ENCODE measurements at regions not wholly inside any gene's neighbourhood (a gene's known extent, or its start where the extent isn't known, plus 50 kb on each side); places are given as distances from the start of the nearest gene placed in this dataset.
A peak's percentile ranks its signal among the peaks of the same experiment; 100 is the strongest.

- peak; percentile 37 for DNase-seq (ENCODE audit: low read depth, low spot score)
- POLR2A ChIA-PET, result no interaction called here
- Histone ChIP-seq H3K27ac (ENCODE audit: low read depth, low read length) (peak overlapping the region; percentile 65), H3K27me3 (ENCODE audit: control insufficient read depth, insufficient read depth, low read length) (no peaks in the 10 kb centered on the region), H3K4me3 (ENCODE audit: low read depth, low read length) (no peak overlapping the region), H3K9me3 (ENCODE audit: control insufficient read depth, insufficient read depth, low read length) (peaks cover 58% of the 10 kb centered on the region)
- TF ChIP-seq CTCF (IDR thresholded peaks at IDR 0.05; ENCODE audit: low read depth, low read length), result no peak
- CTCF ChIA-PET, result no interaction called here
These were observed 390.1 kb downstream of the CTTN start for GRCh38 chr11:70788248-70789022.

- DNase-seq (ENCODE audit: low read depth, low spot score), result no peak
- no peak for TF ChIP-seq CTCF (IDR thresholded peaks at IDR 0.05; ENCODE audit: low read depth, low read length)
- Histone ChIP-seq H3K27ac (ENCODE audit: low read depth, low read length) (no peak overlapping the region), H3K4me3 (ENCODE audit: low read depth, low read length) (no peak overlapping the region), H3K27me3 (ENCODE audit: control insufficient read depth, insufficient read depth, low read length) (no peaks in the 10 kb centered on the region), H3K9me3 (ENCODE audit: control insufficient read depth, insufficient read depth, low read length) (peaks cover 46% of the 10 kb centered on the region)
- ChIA-PET CTCF (no interaction called here), POLR2A (no interaction called here)
These were observed 392.5 kb downstream of the CTTN start for GRCh38 chr11:70790671-70791300.

GRCh38 chr11:70796648-70797227 lies 398.4 kb downstream of the CTTN start:
- no peak overlapping the region for H3K27ac ChIP-seq (ENCODE audit: low read depth, low read length)
- DNase-seq (ENCODE audit: low read depth, low spot score), result no peak
- no peaks in the 10 kb centered on the region for H3K27me3 ChIP-seq (ENCODE audit: control insufficient read depth, insufficient read depth, low read length)
- no peak overlapping the region for H3K4me3 ChIP-seq (ENCODE audit: low read depth, low read length)
- ChIA-PET POLR2A (no interaction called here), CTCF (no interaction called here)
- no peak for TF ChIP-seq CTCF (IDR thresholded peaks at IDR 0.05; ENCODE audit: low read depth, low read length)
- H3K9me3 ChIP-seq (ENCODE audit: control insufficient read depth, insufficient read depth, low read length), result peaks cover 63% of the 10 kb centered on the region

GRCh38 chr11:70798296-70798695 lies 400.0 kb downstream of the CTTN start:
- ChIA-PET CTCF (no interaction called here), POLR2A (no interaction called here)
- H3K9me3 ChIP-seq (ENCODE audit: control insufficient read depth, insufficient read depth, low read length), result peaks cover 71% of the 10 kb centered on the region
- no peak for TF ChIP-seq CTCF (IDR thresholded peaks at IDR 0.05; ENCODE audit: low read depth, low read length)
- DNase-seq (ENCODE audit: low read depth, low spot score), result no peak
- H3K27me3 ChIP-seq (ENCODE audit: control insufficient read depth, insufficient read depth, low read length), result no peaks in the 10 kb centered on the region
- no peak overlapping the region for H3K4me3 ChIP-seq (ENCODE audit: low read depth, low read length)
- H3K27ac ChIP-seq (ENCODE audit: low read depth, low read length), result no peak overlapping the region

GRCh38 chr11:70799386-70799785 lies 401.1 kb downstream of the CTTN start:
- no peaks in the 10 kb centered on the region for H3K27me3 ChIP-seq (ENCODE audit: control insufficient read depth, insufficient read depth, low read length)
- DNase-seq (ENCODE audit: low read depth, low spot score), result no peak
- no peak for TF ChIP-seq CTCF (IDR thresholded peaks at IDR 0.05; ENCODE audit: low read depth, low read length)
- no peak overlapping the region for H3K4me3 ChIP-seq (ENCODE audit: low read depth, low read length)
- CTCF ChIA-PET, result no interaction called here
- POLR2A ChIA-PET, result no interaction called here
- peaks cover 76% of the 10 kb centered on the region for H3K9me3 ChIP-seq (ENCODE audit: control insufficient read depth, insufficient read depth, low read length)
- no peak overlapping the region for H3K27ac ChIP-seq (ENCODE audit: low read depth, low read length)

Measured in AG04450 (cell line).